Activated T-cell treated with anti-CD3 and anti-CD28 coated beads, Interleukin-2, amount 50 U/mL, for 4 hours (primary cell): ENCODE measurements at regions not wholly inside any gene's neighbourhood (a gene's known extent, or its start where the extent isn't known, plus 50 kb on each side); places are given as distances from the start of the nearest gene placed in this dataset.

Experiments used
- ATAC-seq, 2 donors: fragments of 200-7000 bp; cut with Tn5 transposase; one replicate each; pipeline ENCODE4 v1.10.0; 2021
- DNase-seq: peaks from one replicate; pipeline ENCODE4 v3.0.0-alpha.2; 2020
- H3K27me3 Mint-ChIP-seq: one replicate; pipeline ENCODE4 v1.8.0; 2021; ENCODE audit warnings: low read depth, mixed read lengths
- H3K36me3 Mint-ChIP-seq: one replicate; pipeline ENCODE4 v1.8.0; 2022; ENCODE audit warnings: mixed read lengths; ENCODE audit not compliant: insufficient read depth
- H3K4me1 Mint-ChIP-seq: one replicate; pipeline ENCODE4 v1.8.0; 2021; ENCODE audit warnings: low read depth, mixed read lengths
- H3K4me3 Mint-ChIP-seq: one replicate; pipeline ENCODE4 v1.8.0; 2021; ENCODE audit warnings: mild to moderate bottlenecking, moderate library complexity, mixed read lengths
- H3K9me3 Mint-ChIP-seq: one replicate; pipeline ENCODE4 v1.8.0; 2021; ENCODE audit warnings: mixed read lengths

DNA sequence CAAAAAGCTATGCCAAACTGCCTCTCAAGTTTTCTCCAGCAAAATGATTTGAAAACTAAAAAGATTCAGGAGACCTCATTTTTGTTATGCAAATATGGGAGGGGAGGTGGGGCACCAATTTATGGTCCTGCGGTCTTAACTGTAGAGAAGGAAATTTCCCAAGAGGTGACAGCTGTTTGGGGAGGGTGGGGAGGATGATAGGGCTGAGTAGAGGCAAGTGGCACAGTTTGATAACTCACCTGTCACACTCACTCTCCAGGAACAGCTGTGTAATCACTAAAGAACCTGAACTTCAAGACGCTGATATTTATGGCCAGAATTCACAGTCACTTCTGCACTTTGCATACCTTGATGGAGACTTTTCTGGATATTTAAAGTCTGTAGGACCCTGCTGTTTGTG is 232.9 kb upstream of the STARD13 start:
- DNase-seq (no peak), ATAC-seq (no peak)
- H3K4me3 Mint-ChIP-seq, result no peak overlapping the region
- H3K9me3 Mint-ChIP-seq, result no peaks in the 10 kb centered on the region
- H3K4me1 Mint-ChIP-seq, result no peaks in the 10 kb centered on the region
- H3K27me3 Mint-ChIP-seq, result peaks cover 4% of the 10 kb centered on the region
- H3K36me3 Mint-ChIP-seq, result no peaks in the 10 kb centered on the region

DNA sequence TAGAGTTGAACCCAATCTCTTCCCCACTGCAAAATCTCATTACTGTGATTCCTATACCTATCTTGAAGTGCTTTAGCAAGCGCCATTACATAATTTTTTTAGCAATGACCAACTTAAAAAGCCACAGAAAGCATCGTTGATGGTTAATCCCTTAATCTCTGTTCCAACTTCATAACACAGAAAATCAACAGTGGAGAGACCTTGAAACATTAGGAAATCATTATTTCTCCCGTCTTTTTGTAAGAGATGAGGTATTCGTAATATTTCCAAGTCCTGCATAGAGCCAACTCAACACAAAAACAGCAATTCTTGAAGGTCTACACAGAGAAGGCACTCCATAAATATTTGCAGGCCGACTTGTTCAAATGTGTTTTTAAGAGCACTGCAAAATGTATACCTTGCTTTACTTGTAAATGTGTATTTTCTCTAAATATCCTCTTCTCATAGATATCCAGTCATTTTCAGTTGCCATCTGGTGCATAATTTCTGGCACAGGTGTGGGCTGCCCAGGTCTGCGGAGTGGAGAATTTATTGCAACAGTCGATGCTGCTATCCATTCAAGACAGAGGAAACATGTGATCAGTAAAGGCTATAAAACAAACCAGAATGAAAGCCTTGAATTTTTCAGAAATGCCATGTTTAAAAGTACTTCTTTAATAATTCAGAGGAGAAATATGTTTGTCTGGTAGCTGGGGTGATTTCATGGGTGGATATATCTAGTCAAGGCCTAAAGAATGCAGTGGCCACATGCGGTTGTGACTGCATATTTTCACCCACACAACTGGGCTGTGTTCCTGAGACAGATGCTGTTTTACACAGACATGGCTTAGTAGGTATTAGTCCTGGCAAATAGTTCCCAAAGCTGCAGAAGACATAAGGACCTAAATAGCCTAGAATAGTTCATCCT is 234.3 kb upstream of the STARD13 start:
- H3K9me3 Mint-ChIP-seq, result no peaks in the 10 kb centered on the region
- no peaks in the 10 kb centered on the region for H3K27me3 Mint-ChIP-seq
- H3K36me3 Mint-ChIP-seq, result no peaks in the 10 kb centered on the region
- no peak overlapping the region for H3K4me3 Mint-ChIP-seq
- no peak for ATAC-seq
- no peak for DNase-seq
- H3K4me1 Mint-ChIP-seq, result no peaks in the 10 kb centered on the region

DNA sequence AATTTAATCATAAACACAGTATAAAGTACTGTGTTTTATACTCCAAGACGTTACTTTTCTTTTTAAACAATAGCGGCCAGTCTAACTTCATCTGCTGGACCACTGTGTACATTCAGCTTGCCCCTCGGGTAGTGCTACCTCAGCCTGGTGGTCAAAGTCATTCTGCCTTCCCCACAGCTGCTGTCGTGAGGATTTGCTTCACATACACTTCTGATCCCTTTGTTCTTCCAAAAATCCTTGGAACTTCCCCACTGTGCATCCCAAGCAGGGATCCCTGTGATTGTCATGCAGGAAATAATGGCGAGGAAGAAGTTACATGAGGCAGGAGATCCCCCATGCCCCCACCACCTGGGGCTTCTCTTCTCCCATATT is 234.9 kb upstream of the STARD13 start:
- Mint-ChIP-seq H3K27me3 (no peaks in the 10 kb centered on the region), H3K9me3 (no peaks in the 10 kb centered on the region), H3K36me3 (no peaks in the 10 kb centered on the region), H3K4me3 (no peak overlapping the region), H3K4me1 (no peaks in the 10 kb centered on the region)
- no peak for ATAC-seq
- DNase-seq, result no peak

GRCh38 chr13:33524086-33524485 is 238.5 kb upstream of the STARD13 start:
- Mint-ChIP-seq H3K27me3 (no peaks in the 10 kb centered on the region), H3K36me3 (no peaks in the 10 kb centered on the region), H3K4me1 (peaks cover 6% of the 10 kb centered on the region), H3K4me3 (no peak overlapping the region), H3K9me3 (no peaks in the 10 kb centered on the region)
- ATAC-seq, result no peak
- no peak for DNase-seq

DNA sequence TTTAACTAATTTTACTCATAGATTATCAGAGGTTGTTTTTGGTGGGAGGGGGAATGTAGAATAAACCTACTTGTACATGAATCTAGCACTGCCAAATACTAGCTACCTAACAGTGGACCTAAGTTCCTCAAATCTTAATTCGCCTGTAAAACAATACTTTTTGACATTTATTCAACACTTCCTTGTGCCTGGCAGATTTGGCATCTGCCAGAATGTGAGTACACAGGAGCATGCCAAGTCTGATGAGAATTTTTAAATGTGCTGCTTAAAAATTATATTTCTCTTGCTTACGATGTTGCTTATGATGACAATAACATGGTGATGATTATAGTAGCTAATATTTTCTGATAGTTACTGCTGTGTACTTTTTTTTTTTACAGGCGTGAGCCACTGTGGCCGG is 240.2 kb upstream of the STARD13 start:
- peaks cover 6% of the 10 kb centered on the region for H3K4me1 Mint-ChIP-seq
- no peaks in the 10 kb centered on the region for H3K9me3 Mint-ChIP-seq
- no peak for ATAC-seq

DNA sequence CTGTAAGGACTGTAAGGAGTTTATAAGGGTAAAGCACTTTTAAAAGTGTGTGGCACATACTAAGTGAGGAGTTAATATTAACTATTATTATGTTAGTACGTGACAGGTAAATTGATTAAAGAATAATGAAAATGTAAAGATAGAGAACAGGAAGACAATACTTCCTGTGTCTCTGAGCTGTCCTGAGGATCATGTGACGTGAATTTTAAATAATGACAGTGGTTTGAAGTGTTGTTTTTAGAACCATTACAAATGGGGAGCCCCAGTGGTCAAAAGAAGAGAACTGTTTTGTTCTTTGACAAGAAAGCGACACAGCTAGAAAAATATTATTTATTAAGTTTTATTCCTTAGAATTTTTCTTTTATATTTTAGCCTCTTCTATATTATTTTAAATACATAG is 241.2 kb upstream of the STARD13 start:
- no peak for ATAC-seq
- no peak for DNase-seq
- Mint-ChIP-seq H3K36me3 (no peaks in the 10 kb centered on the region), H3K27me3 (peaks cover 4% of the 10 kb centered on the region), H3K4me3 (no peak overlapping the region), H3K9me3 (no peaks in the 10 kb centered on the region), H3K4me1 (peaks cover 7% of the 10 kb centered on the region)

More for the DNA sequence above, 240.2 kb upstream of the STARD13 start:
- Mint-ChIP-seq H3K4me3 (no peak overlapping the region), H3K36me3 (no peaks in the 10 kb centered on the region), H3K27me3 (peaks cover 4% of the 10 kb centered on the region)
- no peak for DNase-seq

- Mint-ChIP-seq H3K9me3 (no peaks in the 10 kb centered on the region), H3K4me3 (no peak overlapping the region), H3K27me3 (peaks cover 4% of the 10 kb centered on the region), H3K36me3 (no peaks in the 10 kb centered on the region), H3K4me1 (peaks cover 11% of the 10 kb centered on the region)
- ATAC-seq, result no peak
- no peak for DNase-seq
Measured at GRCh38 chr13:33528896-33529295, 243.3 kb upstream of the STARD13 start.

DNA sequence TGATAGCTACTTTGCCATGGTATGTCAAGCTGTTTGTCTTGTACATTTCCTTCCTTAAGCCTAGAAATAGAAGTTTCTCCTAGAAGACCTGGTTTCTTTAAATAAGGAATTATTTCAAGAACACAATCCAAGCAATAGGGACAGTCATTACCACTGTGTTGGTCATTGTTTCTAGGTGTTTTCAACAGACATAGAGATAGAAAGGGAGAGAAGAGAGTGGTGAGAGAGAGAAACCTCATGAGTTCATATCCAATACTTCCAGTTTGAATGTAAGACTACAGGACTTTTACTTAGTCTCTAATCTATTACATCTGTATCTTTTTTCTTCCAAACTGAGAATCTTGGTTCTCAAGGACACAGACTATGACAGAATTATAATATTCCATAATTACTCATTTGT is 245.9 kb upstream of the STARD13 start:
- Mint-ChIP-seq H3K9me3 (no peaks in the 10 kb centered on the region), H3K4me1 (peaks cover 13% of the 10 kb centered on the region), H3K27me3 (peaks cover 4% of the 10 kb centered on the region), H3K4me3 (no peak overlapping the region), H3K36me3 (no peaks in the 10 kb centered on the region)
- DNase-seq, result no peak
- ATAC-seq, result no peak

GRCh38 chr13:33535061-33535460 is 249.5 kb upstream of the STARD13 start:
- Mint-ChIP-seq H3K4me1 (peaks cover 19% of the 10 kb centered on the region), H3K27me3 (peaks cover 2% of the 10 kb centered on the region), H3K9me3 (no peaks in the 10 kb centered on the region), H3K4me3 (no peak overlapping the region), H3K36me3 (no peaks in the 10 kb centered on the region)
- ATAC-seq (no peak), DNase-seq (no peak)

GRCh38 chr13:33536601-33537000 is 251.0 kb upstream of the STARD13 start:
- no peak for DNase-seq
- H3K4me1 Mint-ChIP-seq, result peaks cover 33% of the 10 kb centered on the region
- no peak for ATAC-seq
- no peaks in the 10 kb centered on the region for H3K9me3 Mint-ChIP-seq
- no peaks in the 10 kb centered on the region for H3K36me3 Mint-ChIP-seq
- no peaks in the 10 kb centered on the region for H3K27me3 Mint-ChIP-seq
- H3K4me3 Mint-ChIP-seq, result no peak overlapping the region

DNA sequence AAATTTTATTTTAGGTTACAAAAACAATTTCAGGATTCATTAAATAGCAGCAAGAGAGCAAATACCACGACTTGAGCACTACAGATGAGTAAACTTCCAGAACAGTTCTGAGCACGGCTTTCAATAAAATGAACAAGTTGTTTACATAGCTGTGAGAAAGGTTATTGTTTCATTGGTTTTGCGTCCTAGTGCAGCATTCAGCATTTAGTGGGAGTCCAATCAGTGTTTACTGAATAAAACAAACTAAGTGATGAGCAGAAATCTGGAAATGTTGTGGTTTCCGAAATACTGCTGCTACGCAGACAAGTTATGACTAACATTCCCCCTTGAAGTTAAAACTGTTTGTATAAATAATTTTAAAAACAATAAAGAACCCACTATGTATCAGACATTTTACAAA is 251.5 kb upstream of the STARD13 start:
- H3K4me1 Mint-ChIP-seq, result peaks cover 37% of the 10 kb centered on the region

GRCh38 chr13:33537676-33538075 is 252.1 kb upstream of the STARD13 start:
- DNase-seq, result no peak
- H3K4me1 Mint-ChIP-seq, result peaks cover 39% of the 10 kb centered on the region
- H3K9me3 Mint-ChIP-seq, result no peaks in the 10 kb centered on the region
- no peak overlapping the region for H3K4me3 Mint-ChIP-seq
- ATAC-seq, result no peak
- H3K36me3 Mint-ChIP-seq, result no peaks in the 10 kb centered on the region
- no peaks in the 10 kb centered on the region for H3K27me3 Mint-ChIP-seq

More for the DNA sequence above, 251.5 kb upstream of the STARD13 start:
- ATAC-seq (no peak), DNase-seq (no peak)
- no peaks in the 10 kb centered on the region for H3K36me3 Mint-ChIP-seq
- no peaks in the 10 kb centered on the region for H3K27me3 Mint-ChIP-seq
- H3K4me3 Mint-ChIP-seq, result no peak overlapping the region
- no peaks in the 10 kb centered on the region for H3K9me3 Mint-ChIP-seq

DNA sequence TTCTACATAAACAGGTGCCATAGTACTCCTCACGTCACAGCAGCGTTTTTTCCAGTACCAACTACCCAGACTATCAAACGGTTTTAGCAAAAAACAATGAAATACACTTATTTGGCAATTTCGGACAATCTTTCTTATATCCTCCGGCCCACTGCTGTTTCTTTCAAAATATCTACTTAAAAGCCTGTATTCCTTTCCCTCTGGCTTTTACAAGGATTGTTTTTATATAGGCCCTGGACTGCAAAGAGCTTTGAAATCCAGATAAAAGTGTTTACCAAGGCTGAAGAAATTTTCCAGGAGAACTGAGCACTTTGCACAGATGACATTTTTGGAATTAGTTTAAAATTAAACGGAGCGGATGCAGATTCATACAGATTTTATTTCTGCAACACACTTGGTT is 255.9 kb upstream of the STARD13 start:
- DNase-seq (no peak), ATAC-seq (no peak)
- peaks cover 53% of the 10 kb centered on the region for H3K4me1 Mint-ChIP-seq
- H3K27me3 Mint-ChIP-seq, result no peaks in the 10 kb centered on the region
- H3K36me3 Mint-ChIP-seq, result no peaks in the 10 kb centered on the region
- H3K9me3 Mint-ChIP-seq, result no peaks in the 10 kb centered on the region
- peak overlapping the region; percentile 87 for H3K4me3 Mint-ChIP-seq

GRCh38 chr13:33541962-33542308 is 256.4 kb upstream of the STARD13 start:
- H3K4me1 Mint-ChIP-seq, result peaks cover 51% of the 10 kb centered on the region
- H3K9me3 Mint-ChIP-seq, result no peaks in the 10 kb centered on the region
- H3K4me3 Mint-ChIP-seq, result peak overlapping the region; percentile 87
- DNase-seq (no peak), ATAC-seq (no peak)
- H3K27me3 Mint-ChIP-seq, result no peaks in the 10 kb centered on the region
- H3K36me3 Mint-ChIP-seq, result no peaks in the 10 kb centered on the region

DNA sequence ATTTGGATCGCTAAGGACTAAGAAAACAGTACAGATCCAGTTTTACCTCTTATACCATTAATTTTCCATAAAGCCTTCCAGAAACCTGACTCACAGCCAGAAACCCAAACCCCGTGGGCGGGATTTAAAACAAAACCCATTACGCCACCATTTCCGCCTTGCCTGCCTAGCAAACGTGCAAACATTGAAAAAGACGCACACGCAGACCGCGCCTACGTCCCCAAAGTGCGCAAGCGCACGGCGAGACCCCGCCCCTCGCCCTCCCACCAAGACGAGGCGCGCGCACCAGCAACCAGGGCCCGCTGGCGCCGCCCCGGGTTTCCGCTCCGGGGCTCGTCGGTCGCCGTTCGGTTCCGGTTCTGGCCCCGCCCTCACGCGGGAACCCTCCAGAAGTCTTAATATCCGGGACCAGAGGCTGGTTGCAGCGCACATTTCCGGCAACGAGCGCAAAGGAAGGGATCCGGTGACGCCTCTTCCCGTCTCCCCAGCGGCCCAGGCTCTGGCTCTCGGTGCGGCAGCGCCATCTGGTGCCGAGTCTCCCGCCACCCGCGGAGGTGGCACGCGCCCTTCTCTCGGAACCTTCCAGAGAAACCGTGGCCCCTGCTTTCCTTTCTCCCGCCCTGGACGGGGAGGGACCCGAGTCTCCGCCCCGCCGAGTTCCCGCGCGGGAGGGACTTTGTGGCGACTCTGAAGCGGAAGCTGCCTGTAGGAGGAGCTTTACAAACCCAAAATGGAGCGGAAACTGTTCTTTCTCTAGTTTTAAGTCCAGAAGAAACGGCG is 256.9 kb upstream of the STARD13 start:
- ATAC-seq (peak; percentile 89 to 91), DNase-seq (peak; percentile 98)
- Mint-ChIP-seq H3K9me3 (no peaks in the 10 kb centered on the region), H3K36me3 (no peaks in the 10 kb centered on the region), H3K4me1 (peaks cover 49% of the 10 kb centered on the region), H3K27me3 (no peaks in the 10 kb centered on the region), H3K4me3 (peak overlapping the region; percentile 87)
